Stimulated activated CD4-positive, alpha-beta T cell treated with anti-CD3 and anti-CD28 coated beads, Interleukin-12 subunit alpha, Interleukin-12 subunit beta, amount 100 ng/mL, for 48 hours (primary cell): ENCODE measurements at regions not wholly inside any gene's neighbourhood (a gene's known extent, or its start where the extent isn't known, plus 50 kb on each side); places are given as distances from the start of the nearest gene placed in this dataset.
"Not testable (repeated sequence)": the region's sequence is repeated elsewhere in the genome, so short reads cannot be mapped to it uniquely, and the experiment has no call there.

Experiments
- DNase-seq, 3 donors: peaks; one replicate each; pipeline ENCODE4 v3.0.0-alpha.2; 2020; ENCODE audit warnings: low read depth in 2 of 3, low spot score in 1 of 3

DNA sequence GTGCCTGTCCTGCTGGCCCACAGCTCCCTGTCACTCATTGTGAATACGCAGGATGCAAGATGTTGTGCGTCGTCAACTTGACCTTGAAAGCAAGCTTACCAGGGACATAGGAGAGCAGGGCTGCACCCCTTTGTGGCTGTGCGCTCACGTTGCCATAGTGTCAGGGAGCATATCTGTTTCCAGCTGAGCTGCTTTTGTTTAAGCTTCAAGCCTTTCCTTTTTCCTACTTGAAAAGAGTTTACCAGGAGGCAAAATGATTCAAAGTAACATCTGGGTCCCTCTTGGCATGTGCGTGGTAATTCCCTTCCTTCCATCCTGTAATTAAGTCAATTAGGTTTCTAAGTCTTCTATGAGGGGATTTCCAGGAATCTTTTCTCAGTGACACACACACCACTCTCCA, 537.1 kb downstream of the AJAP1 start:
- no peak for DNase-seq

DNA sequence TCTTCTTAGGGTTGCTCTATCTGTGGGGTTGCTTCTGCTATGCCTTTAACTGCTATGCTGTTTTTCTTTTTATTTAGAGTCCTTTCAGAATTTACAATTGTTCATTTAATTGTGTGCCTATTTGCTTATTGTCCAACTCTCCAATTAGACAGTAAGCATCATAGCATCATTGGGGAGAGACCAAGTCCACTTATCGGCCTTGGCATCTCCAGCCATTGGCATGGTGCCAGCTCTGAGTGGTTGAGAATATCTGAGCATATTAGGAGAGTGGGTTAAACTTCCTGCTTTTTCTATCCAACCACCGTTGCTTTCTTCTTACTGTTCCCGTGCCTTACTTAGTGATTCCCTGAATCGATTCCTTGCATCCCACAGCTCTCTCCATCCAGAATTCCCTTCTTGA, 535.0 kb downstream of the AJAP1 start:
- no peak for DNase-seq

DNA sequence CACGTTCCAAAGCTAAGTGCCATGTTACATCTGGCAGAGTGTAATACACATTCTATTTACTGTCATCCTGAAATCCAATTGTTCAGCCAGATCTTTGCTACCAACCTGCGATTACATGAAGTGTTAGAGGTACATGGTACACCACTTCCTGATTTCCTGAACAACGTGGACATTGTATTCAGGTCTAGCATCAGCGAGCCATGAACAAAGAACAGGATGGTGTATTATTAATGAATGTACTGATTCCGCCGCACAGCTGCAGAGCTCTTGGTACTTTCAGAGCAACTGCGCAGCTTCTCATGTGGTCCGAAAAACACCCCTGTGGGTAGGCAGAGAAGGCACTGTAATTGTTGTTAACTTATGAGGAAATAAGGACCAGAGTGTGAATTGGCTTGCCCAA, 511.4 kb downstream of the AJAP1 start:
- no peak for DNase-seq

DNA sequence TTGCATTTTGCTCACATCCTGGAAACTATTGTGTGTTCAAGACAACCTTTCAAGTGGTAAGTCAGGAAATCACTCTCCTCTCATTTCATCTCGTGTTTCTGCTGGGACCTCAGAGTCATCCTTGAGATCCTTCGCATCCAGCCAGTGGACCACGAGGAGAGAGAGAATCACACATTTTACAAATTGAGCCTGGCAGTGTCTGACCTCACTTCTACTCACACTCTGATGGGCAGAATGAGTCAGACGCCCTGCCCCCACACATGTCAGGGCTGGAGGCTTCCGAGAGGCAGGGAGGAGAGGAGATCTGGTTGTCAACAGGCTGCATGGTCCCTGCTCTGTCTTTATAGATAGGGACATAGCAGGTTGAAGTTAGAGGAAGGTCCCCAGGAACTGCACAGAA, 509.7 kb downstream of the AJAP1 start:
- peak in 1 of 3 donors; percentile 1 for DNase-seq

DNA sequence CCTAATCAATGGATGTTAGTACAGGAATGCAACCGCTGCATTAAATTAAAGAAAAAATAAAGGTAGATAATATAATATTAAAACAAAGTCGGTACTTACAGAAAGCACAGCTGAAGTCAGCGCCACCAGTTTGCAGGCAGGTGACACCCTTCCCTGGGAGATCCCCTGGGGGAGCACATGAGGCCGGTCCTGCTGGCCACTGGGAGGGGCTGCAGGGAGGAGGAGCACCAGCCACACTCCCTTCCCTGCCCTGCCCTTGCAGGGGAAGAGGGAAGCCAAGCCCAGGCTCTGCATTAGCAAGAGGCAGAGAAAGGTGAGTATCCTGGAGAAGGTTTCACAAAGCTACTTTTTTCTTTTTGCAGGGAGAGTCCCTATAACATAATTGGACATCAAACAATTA, 507.0 kb downstream of the AJAP1 start:
- no peak for DNase-seq

DNA sequence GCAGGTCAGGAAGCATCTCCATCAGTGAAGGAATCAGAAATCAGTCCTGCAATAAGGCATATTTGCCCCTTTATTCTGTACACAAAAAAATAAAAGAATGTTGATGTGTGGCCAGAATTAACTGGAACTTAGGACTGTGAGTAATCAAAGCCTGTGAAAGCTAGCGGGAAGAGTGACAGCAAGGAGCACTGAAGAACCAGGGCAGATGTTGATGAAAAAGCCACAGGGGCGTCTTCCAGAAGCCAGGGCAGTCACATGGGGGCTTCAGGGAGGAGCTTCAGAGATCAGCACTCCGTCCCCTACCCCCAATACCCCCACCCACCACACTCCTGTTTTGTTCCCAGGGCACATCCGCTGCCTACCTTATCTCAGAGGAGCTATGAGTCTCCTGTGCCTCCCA, 502.8 kb downstream of the AJAP1 start:
- no peak for DNase-seq

DNA sequence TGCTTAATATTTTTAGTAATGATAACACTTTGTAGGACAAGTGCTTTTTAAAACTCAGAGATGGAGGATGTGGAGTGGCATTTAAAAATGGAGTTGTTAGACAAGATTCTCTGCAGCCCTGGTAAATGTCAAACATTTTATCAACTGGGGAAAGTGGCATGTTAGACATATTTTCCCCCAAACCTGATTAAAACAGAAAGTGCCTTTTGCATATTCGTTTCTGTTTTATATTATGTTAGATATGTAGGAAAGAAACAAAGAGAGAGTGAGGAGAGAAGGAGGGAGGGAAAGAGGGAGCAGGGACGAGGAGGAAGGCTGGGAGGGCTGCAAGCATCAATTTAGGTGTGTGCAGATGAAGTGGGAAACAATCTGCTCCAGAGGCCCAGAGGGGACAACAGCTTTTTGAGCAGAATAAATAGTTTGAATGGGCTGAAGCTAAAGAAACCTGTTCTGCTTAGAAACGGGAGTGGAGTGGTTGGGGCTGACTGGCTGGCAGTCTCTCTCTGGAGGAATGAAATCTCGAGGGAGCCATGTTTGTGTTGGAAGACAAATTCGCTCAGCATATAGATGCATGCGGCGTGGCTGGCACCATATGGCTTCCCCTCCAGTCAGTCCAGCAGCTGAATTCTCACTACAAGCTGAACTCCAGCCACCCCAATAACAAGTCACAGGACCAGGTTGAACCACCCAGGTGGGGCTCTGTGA, 502.2 kb downstream of the AJAP1 start:
- DNase-seq, result no peak

DNA sequence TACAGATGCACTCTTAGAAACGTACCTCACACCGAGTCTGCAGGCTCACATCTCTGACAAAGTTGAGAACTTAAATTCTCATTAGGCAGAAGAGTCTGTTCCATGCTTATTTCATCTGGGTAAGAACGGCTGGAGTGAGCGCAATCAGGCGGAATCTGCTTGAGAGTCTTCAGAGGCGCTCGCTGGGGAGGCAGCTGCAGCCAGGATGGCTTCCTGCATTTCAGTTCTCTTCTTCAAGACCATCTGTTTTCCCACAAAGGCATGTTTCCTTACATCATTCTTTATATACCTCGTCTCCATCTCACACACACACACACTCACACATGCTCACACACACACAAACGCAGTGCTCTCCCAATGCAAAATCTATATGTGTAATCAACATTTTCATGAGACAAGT, 497.1 kb downstream of the AJAP1 start:
- no peak for DNase-seq

DNA sequence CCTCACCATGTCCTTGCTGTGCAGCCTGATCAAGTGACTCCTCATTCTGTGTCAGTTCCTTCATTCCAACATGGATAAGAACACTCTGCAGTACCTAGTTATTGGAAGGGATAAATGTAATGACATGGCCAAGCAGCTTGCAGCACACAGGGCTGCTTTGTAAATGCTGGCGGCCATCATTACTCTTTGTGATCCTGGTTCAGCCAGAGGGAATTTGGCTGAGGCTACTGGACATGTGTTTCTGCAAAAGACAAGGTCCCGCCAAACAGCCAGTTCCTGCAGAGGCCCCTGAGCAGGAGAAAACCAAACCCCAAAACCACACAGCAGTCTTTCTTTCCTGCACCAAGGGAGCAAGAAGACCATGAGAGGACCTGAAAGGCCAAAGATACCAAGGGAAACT, 495.8 kb downstream of the AJAP1 start:
- DNase-seq, result no peak

DNA sequence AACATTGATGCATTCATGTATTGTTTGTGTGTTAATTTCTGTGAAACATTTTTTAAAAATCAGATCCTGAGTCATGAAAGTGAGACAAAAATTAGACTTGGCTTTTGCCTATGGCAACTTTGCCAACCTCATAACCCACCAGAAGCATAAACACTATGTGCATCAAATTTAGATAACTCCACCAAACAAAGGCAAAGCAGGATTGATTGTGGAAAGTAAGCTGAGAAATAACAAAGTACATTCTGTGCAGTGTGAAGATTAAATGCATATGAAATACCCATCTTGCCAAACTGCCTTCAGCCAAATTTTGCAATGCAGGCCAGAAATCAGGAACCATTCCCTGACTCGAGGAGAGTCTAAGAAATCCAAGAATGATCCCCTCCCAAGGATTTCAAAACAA, 493.4 kb downstream of the AJAP1 start:
- DNase-seq, result no peak

DNA sequence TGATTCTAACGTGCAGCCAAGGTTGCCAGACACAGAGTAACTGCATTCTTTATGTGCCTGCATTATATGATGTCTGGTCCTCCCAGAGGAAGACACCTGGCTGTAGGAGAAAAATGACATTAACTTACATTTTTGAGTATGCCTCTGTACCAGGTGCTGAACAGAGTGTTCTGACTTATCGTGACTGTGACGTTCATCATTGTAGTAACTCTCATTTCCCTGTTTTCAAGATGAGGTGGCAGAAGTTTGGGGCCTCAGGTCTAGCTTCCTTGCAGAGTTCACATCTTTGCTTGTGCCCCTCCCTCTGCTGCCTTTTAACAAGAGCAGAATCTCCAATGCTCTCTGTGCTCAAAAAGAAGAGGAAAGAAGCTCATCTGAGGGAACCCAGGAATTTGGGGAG, 488.0 kb downstream of the AJAP1 start:
- DNase-seq, result no peak

DNA sequence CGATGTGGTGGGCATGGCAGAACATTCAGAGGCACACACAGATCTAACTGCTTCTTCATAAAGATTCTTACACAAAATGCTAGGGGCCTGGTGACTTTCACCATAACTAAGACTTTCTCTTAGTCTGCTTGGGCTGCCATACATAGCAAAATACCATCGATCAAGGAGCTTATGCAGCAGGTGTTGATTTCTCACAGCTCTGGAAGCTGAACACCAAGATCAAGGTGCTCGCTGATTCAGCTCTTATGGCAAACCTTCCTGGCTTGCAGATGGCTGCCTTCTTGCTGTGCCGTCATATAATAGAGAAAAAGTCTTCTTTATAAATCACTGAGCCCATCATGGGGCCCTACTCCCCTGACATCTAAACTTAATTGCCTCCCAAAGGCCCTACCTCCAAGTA, 487.3 kb downstream of the AJAP1 start:
- no peak for DNase-seq

DNA sequence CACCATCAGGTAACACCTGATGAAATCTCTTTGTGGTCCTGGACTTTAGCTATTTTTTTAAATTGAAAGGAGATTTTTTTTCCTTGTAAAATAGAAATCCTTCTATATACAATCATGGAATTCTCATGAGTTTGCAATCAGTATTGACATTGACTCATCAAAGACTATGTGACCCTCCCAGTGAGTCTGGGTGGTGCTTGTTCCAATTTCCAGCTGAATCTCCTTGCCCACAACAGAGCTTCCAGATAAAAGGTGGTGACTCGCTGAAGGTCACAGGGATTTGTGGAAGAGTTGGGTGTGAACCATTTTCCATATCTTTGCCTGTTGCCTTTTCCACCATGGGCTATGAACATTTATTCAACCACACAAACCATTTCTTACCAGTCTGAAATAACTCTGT, 486.6 kb downstream of the AJAP1 start:
- no peak for DNase-seq

DNA sequence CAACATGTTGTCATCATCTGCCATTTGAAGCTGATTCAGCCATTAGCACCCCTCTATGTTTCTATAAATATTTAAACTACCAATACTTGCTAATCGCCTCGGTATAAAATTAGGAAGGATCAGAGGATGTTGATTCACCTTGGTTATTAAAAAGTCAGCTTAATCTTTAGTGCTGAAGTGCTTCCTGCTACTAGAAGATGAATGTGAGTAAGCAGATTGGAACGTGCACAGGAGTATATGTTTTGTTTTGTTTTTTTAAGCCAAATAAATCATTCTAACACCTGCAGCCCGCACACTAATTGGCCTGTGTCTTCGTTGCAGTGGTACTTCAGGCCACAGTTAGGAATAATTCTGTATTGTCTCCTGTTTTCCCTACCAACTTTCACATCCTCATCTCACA, 485.7 kb downstream of the AJAP1 start:
- no peak for DNase-seq

DNA sequence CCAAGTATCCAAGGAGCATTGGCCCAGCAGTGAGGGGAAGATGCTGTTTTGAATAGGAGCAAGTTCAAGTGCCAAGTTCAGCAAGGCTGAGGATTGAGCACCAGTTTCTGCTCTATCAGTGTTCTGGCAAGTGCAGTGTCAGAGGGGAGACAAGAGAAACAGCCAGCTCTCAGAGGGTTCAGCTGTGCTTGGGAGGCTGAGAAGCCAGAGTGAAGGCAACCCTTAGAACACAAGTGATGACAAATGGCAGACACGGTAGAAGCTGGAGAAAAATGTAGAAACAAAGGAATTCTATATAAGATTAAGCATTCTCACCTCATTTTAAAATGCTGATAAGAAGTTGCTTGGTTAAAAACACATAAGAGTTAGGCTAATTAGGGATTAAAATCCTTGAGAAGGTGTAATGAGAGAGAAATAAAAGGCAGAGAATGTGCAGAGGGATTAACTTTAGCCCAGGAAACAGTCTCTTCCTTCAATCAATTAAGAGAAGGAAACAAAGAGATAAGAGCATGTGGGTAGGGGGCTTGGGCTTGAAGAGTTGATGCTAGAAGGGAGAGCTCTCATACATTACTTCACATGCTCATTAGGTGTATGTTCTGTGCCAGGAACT, 475.4 kb downstream of the AJAP1 start:
- no peak for DNase-seq

DNA sequence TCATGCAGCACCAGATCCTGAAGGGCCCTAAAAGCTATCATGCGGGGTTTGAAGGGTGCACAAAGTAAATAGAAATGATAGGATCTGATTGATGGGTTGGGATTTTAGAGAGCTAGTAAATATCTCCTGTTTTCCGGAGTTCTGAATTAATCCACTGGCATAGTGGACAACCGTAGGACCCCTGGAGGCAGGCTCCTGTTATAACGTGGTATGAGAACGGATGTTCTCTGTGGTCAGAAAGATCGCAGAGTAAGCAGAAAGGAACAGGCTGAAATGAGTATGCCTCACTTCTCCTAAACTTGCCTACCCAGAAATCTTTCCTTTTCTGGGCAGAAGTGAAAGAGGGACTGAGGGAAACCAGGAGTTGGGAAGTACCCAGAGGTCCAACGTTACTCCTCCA, 470.8 kb downstream of the AJAP1 start:
- no peak for DNase-seq

DNA sequence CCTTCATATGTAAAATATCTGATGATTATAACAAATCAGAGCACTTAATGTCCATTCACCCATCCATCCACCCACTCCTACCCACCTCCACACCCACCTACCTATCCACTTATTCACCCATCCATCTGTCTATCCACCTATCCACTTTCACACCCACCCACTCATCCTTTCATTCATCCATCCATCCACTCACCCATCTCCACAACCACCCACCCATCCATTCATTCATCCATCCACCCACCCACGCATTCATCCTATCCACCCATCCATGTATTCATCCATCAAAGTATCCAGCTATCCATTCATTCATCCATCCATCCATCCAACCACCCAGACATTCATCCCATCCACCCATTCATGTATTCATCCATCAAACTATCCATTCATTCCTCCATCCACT, 466.1 kb downstream of the AJAP1 start:
- DNase-seq, result no peak

DNA sequence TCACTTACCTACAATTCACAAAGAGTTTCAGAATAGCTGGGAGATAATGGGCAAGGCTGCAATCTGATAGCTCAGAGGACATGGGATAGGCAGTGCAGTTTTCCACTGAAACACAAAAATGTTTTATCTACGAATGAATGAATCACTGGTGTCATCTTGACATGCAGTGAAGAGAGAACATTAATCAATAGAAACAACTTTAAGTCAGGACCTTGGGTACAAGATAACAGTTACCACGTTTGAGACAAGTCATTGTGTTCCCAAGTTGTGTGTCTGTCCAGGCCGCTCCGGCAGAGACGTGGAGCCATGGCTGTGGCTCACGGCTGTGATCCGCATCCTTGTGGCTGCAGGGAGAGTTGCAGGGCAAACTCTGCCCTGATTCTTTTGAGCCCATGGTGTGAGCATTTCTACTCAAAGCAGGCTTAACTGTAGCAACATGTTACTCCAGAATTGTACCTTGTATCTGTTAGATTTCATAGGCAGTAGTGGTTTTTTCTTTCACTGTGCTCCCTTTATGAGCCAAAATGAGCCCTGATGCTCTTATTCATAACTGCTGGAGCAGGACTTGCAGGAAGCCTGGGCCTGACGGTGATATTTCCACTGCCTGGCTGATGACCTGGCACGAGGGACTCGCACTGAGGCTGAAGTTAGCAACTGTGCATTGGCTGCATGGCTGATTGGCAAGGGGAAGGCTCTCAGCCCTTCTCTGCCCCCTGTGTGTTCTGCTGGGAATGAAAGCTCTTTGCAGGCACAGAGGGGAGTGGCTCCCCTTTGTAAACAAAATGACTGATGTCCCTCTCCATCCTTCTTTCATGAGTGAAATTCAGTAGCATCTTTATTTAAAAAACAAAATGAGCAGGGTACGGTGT, 465.2 kb downstream of the AJAP1 start:
- no peak for DNase-seq

DNA sequence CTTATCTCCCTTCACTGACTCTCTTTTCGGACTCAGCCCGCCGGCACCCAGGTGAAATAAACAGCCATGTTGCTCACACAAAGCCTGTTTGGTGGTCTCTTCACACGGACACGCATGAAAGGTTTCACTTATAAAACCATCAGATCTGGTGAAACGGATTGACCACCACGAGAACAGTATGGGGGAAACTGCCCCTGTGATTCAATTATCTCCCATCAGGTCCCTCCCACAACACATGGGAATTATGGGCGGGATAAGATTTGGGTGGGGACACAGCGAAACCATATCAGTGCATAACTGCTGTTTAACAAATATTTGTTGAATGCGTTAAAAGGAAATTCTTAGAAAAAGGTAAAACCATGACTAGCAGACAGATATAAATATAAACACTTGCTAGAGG, 464.4 kb downstream of the AJAP1 start:
- DNase-seq, result not testable (repeated sequence)

DNA sequence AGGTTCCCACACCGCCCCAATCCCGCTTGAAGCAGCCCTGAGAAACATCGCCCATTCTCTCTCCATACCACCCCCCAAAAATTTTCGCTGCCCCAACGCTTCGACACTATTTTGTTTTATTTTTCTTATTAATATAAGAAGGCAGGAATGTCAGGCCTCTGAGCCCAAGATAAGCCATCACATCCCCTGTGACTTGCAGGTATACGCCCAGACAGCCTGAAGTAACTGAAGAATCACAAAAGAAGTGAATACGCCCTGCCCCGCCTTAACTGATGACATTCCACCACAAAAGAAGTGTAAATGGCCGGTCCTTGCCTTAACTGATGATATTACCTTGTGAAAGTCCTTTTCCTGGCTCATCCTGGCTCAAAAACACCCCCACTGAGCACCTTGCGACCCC, 463.9 kb downstream of the AJAP1 start:
- not testable (repeated sequence) for DNase-seq

DNA sequence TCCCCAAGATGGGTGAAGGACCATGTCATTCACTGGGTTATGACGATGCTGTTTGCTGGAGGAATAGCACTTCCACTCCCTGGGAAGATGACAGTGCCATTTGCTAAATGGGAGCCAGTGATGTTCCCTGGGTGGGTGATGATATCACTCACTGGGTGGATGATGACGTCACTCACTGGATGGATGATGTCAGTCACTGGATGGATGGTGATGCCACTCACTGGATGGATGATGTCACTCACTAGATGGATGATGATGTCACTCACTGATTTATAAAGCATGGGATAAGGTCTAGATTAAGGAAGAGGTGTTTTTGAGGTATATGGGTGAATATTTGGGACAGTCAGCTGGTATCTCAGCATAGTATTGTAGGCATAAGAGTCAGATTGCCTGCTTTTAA, 457.2 kb downstream of the AJAP1 start:
- DNase-seq, result no peak

DNA sequence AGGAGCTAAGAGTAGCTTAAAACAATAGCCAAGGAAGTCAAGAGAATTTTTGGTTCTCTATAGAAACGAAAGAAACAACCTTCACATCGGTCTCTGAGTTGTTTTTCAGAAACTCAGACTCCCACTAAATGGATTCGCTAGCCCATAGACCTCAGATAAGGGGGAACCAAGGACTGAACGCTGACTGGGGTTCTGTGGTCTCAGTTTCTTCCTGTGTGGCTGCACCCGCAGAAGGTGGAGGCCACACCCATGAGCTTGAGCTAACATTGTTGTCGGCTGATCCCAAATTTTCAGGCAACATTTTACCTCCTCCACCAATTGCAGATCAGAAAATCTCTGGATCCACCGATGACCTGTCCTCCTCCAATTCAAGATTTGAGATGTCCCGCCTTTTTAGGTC, 456.1 kb downstream of the AJAP1 start:
- no peak for DNase-seq
